Endothelial cell of umbilical vein (primary cell): ENCODE measurements at regions not wholly inside any gene's neighbourhood (a gene's known extent, or its start where the extent isn't known, plus 50 kb on each side); places are given as distances from the start of the nearest gene placed in this dataset.

Experiments used
- BruUV-seq: library from RNA; stranded (reverse); fragments of 400-500 nt; replicated peaks from 2 replicates; lab custom pipeline; 2021; lab: Mats Ljungman, UMichigan
- CTCF ChIA-PET: fragments of 300-600, 350-600 bp; sonication (Branson Sonifier 250); formaldehyde crosslinking; loops from one replicate; lab custom pipeline; 2021; ENCODE audit warnings: antibody characterized with exemption, inconsistent platforms; lab: Charles Lee
- POLR2A ChIA-PET: fragments of 300-600, 350-600 bp; sonication (Branson Sonifier 250); formaldehyde crosslinking; loops from one replicate; lab custom pipeline; 2021; ENCODE audit warnings: antibody characterized with exemption, inconsistent platforms; lab: Charles Lee
- DNase-seq: peaks from one replicate; pipeline ENCODE4 v3.0.0-alpha.2; 2011; ENCODE audit warnings: low read depth, low spot score
- FAIRE-seq: peaks from 2 replicates; lab custom pipeline; 2011; peaks lifted over from hg19 to GRCh38; lab: Jason Lieb, UNC
- H2AFZ ChIP-seq: 2 replicates; pipeline ENCODE4 v1.6.0; 2012; ENCODE audit warnings: low read depth, low read length, control low read depth, inconsistent platforms
- H3K27ac ChIP-seq: 2 replicates; pipeline ENCODE4 v1.5.1; 2011; ENCODE audit warnings: low read depth, mild to moderate bottlenecking, control low read depth, low read length, moderate library complexity; ENCODE audit not compliant: insufficient read depth
- H3K27me3 ChIP-seq, 2 experiments: 2 replicates each; pipeline versions ENCODE4 v1.6.0 to v1.6.1; 2011; ENCODE audit warnings: low read length in 2 of 2, mixed read lengths in 1 of 2; ENCODE audit not compliant: control insufficient read depth in 2 of 2, insufficient read depth in 2 of 2
- H3K36me3 ChIP-seq, 2 experiments: 2 replicates in 1 of 2; 3 replicates in 1 of 2; pipeline ENCODE4 v1.5.1; 2011; ENCODE audit warnings: low read length in 2 of 2, mild to moderate bottlenecking in 1 of 2, moderate library complexity in 1 of 2; ENCODE audit not compliant: control insufficient read depth in 2 of 2, insufficient read depth in 2 of 2; ENCODE audit errors: extremely low read depth in 1 of 2
- H3K4me1 ChIP-seq: 3 replicates; pipeline ENCODE4 v1.5.1; 2011; ENCODE audit warnings: mild to moderate bottlenecking, low read length; ENCODE audit not compliant: control insufficient read depth, insufficient read depth; ENCODE audit errors: extremely low read depth
- H3K4me2 ChIP-seq: 2 replicates; pipeline ENCODE4 v1.6.1; 2011; ENCODE audit warnings: low read length, control low read depth, mixed read lengths; ENCODE audit not compliant: insufficient read depth
- H3K4me3 ChIP-seq, 3 experiments: fragments of 200-600 bp in 1 of 3; sonication (generic), shearing (Covaris generic) in 1 of 3; replicated peaks in 1 of 3; 2 replicates each; pipeline ENCODE4 v1.5.1; 2011 to 2016; ENCODE audit warnings: control low read depth in 3 of 3, low read length in 3 of 3, mild to moderate bottlenecking in 2 of 3, inconsistent platforms in 1 of 3, low read depth in 1 of 3, moderate library complexity in 1 of 3; ENCODE audit not compliant: insufficient read depth in 1 of 3
- H3K79me2 ChIP-seq: 2 replicates; pipeline ENCODE4 v1.6.0; 2012; ENCODE audit warnings: low read length, inconsistent platforms; ENCODE audit not compliant: control insufficient read depth, insufficient read depth
- H3K9ac ChIP-seq: replicated peaks from 2 replicates; pipeline ENCODE3; 2011; ENCODE audit warnings: low read length, control low read depth; ENCODE audit not compliant: insufficient read depth; ENCODE audit errors: extremely low read depth
- H3K9me1 ChIP-seq: replicated peaks from 3 replicates; pipeline ENCODE4 v1.6.0; 2011; ENCODE audit warnings: mild to moderate bottlenecking, low read length; ENCODE audit not compliant: control insufficient read depth, insufficient read depth; ENCODE audit errors: extremely low read depth
- H3K9me3 ChIP-seq: replicated peaks from 2 replicates; pipeline ENCODE4 v1.5.1; 2012; ENCODE audit warnings: low read length, inconsistent platforms; ENCODE audit not compliant: control insufficient read depth, insufficient read depth
- H4K20me1 ChIP-seq: replicated peaks from 2 replicates; pipeline ENCODE3; 2011; ENCODE audit warnings: mild to moderate bottlenecking, low read length; ENCODE audit not compliant: control insufficient read depth, insufficient read depth; ENCODE audit errors: extremely low read depth
- CTCF ChIP-seq, 2 donors: IDR thresholded peaks; 1 replicate in 1 of 2; 2 replicates in 1 of 2; pipeline ENCODE4 v1.5.1; 2011; ENCODE audit warnings: low read length in 2 of 2, mild to moderate bottlenecking in 2 of 2, moderate library complexity in 2 of 2, control low read depth in 1 of 2, inconsistent platforms in 1 of 2, low read depth in 1 of 2; ENCODE audit not compliant: insufficient read depth in 1 of 2; ENCODE audit errors: extremely low read depth in 1 of 2
- EZH2 ChIP-seq: IDR thresholded peaks from 2 replicates; pipeline ENCODE4 v1.6.1; 2012; ENCODE audit warnings: borderline replicate concordance, low read depth, mild to moderate bottlenecking, moderate library complexity, low read length, inconsistent platforms; ENCODE audit not compliant: severe bottlenecking
- FOS ChIP-seq: IDR thresholded peaks from 2 replicates; pipeline ENCODE4 v1.6.1; 2011; ENCODE audit warnings: mild to moderate bottlenecking, low read length, moderate library complexity, borderline replicate concordance; ENCODE audit not compliant: insufficient read depth
- GATA2 ChIP-seq: IDR thresholded peaks from 2 replicates; pipeline ENCODE4 v1.7.0; 2011; ENCODE audit warnings: low read depth, mild to moderate bottlenecking, moderate library complexity, mixed read lengths, low read length; ENCODE audit not compliant: insufficient read length, insufficient read depth
- JUN ChIP-seq: IDR thresholded peaks from 2 replicates; pipeline ENCODE4 v1.6.1; 2011; ENCODE audit warnings: borderline replicate concordance, low read depth; ENCODE audit not compliant: insufficient read length, insufficient read depth
- MYC ChIP-seq: IDR thresholded peaks from one replicate; pipeline ENCODE4 v1.6.1; 2011; ENCODE audit warnings: mild to moderate bottlenecking, low read depth, low read length
- POLR2A ChIP-seq: IDR thresholded peaks from 2 replicates; pipeline ENCODE4 v1.6.1; 2012; ENCODE audit warnings: low read depth, mild to moderate bottlenecking, control low read depth, low read length
- POLR2AphosphoS5 ChIP-seq: IDR thresholded peaks from 2 replicates; pipeline ENCODE4 v1.6.1; 2012; ENCODE audit warnings: low read depth, mild to moderate bottlenecking, control low read depth, low read length, moderate library complexity; ENCODE audit not compliant: insufficient read depth
- dilution Hi-C: fragments of 300-500 bp; cut with MboI; formaldehyde crosslinking; loops from one replicate; pipeline ENCODE4 v1.15.0; 2019; ENCODE audit warnings: low sequenced_read_pairs; ENCODE audit not compliant: extremely low pct_ligation_motif_present
- intact Hi-C: fragments of 100-400 bp; cut with micrococcal nuclease; formaldehyde crosslinking; loops from one replicate; pipeline ENCODE4 v1.10.0; 2022
- TF ChIP-seq, protein P1 (sequence below): IDR thresholded peaks from 2 replicates; pipeline ENCODE4 v1.6.1; 2011; ENCODE audit not compliant: insufficient read depth, insufficient read length

- no peaks in the 10 kb centered on the region for H3K9me3 ChIP-seq
- dilution Hi-C loops (no loop called here), intact Hi-C loops (no loop called here)
- no peaks in the 10 kb centered on the region for H4K20me1 ChIP-seq
- H3K27me3 ChIP-seq = no peaks in the 10 kb centered on the region
- no peak for TF ChIP-seq GATA2
- no peak for TF ChIP-seq POLR2AphosphoS5
- TF ChIP-seq POLR2A = no peak
- TF ChIP-seq EZH2 = no peak
- no peak for TF ChIP-seq CTCF (IDR thresholded peaks at IDR 0.05; ENCODE audit: extremely low read depth in 1 of 2, insufficient read depth in 1 of 2, low read depth in 1 of 2, low read length in 2 of 2)
- no peak for TF ChIP-seq JUN
- no peak for TF ChIP-seq FOS
- TF ChIP-seq, protein P1, sequence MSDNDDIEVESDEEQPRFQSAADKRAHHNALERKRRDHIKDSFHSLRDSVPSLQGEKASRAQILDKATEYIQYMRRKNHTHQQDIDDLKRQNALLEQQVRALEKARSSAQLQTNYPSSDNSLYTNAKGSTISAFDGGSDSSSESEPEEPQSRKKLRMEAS = no peak
- no peak for TF ChIP-seq MYC
- no TSS peak for BruUV-seq
- H3K4me3 ChIP-seq = no peak overlapping the region
- H3K27ac ChIP-seq = no peak overlapping the region
- H3K79me2 ChIP-seq = no peaks in the 10 kb centered on the region
- no peak for FAIRE-seq
- no peak overlapping the region for H3K9ac ChIP-seq
- CTCF ChIA-PET = no interaction called here
- H3K4me2 ChIP-seq = no peak overlapping the region
- no peak for DNase-seq
- no peaks in the 10 kb centered on the region for H3K36me3 ChIP-seq
- H2AFZ ChIP-seq = no peak overlapping the region
- no peaks in the 10 kb centered on the region for H3K4me1 ChIP-seq
- POLR2A ChIA-PET = no interaction called here
- H3K9me1 ChIP-seq = no peaks in the 10 kb centered on the region
Measured at GRCh38 chr3:181446741-181447140, 265.0 kb upstream of the SOX2 start.
